ENCODE measurements at regions not wholly inside any gene's neighbourhood (a gene's known extent, or its start where the extent isn't known, plus 50 kb on each side); places are given as distances from the start of the nearest gene placed in this dataset.

DNA sequence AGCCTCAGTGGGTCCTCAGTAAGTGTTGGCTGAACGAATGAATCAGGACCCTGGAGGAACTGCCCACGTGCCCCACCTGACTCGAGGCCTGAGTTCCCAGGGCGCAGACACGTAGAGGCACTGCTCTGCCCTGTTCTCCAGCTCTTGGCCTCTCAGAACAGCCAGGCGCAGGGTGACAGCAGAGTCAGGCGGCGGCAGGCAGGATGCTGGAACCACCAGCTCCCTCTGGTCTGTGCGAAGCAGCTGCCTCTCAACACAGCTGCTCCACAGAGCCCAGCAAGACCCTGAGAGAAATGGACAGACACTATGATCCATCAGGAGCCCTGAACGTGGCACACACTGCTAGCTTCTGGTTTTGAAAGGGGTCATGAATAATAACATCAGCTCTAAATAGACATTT, 53.1 kb upstream of the BCO1 start:
- in situ Hi-C loops (cut with HindIII; ENCODE audit: low sequenced_read_pairs) = no loop called here
- TF ChIP-seq CTCF (IDR thresholded peaks at IDR 0.05; ENCODE audit: low read depth, low read length, missing control alignments) = no peak
- DNase-seq (ENCODE audit: low read depth) = no peak
- no peak overlapping the region for H3K4me3 ChIP-seq (ENCODE audit: low read depth, low read length)

DNA sequence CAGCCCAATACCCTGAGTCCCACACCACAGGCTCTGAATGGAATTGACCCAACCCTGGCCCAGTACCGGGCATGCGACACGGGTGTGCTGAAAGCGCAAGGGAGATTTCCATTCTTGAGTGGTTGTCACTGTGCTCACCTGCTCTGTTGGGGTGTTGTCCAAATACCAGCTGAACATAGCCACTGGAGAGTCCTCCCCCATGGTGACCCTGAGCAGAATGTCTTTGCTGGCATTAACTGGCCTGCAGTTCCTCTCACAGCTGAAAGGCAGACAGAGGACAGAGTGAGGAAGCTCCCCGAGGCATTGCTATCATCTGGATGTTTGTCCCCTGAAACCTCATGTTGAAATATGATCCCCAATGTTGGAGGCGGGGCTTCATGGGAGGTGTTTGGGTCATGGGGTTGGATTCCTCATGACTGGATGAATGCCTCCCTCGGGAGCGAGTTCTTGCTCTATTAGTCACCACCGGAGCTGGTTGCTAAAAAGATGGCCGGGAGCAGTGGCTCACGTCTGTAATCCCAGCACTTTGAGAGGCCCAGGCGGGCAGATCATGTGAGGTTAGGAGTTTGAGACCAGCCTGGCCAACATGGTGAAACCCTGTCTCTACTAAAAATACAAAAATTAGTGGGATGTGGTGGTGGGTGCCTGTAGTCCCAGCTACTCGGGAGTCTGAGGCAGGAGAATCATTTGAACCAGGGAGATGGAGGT, 57.3 kb upstream of the BCO1 start:
- in situ Hi-C loops (cut with HindIII; ENCODE audit: low sequenced_read_pairs) = no loop called here
- peak; percentile 92 for DNase-seq (ENCODE audit: low read depth)
- no peak for TF ChIP-seq CTCF (IDR thresholded peaks at IDR 0.05; ENCODE audit: low read depth, low read length, missing control alignments)
- H3K4me3 ChIP-seq (ENCODE audit: low read depth, low read length) = peak overlapping the region; percentile 5

DNA sequence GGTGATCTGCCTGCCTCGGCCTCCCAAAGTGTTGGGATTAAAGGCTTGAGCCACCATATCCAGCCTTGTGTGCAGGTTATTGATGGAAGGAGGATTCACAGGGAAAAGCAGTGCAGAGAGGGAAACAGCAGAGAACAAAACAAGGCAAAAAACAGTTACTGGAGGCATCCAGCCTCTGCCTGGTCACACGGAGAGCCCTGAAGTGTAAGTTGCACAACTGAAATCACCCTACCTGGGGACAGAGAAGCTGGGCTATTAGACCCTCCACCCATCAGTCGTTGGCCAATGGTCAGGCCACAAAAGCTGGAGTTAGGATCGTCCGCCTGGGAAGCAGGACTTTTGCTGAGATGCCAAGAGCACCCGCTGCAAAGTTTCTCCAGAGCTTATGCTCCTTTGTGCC, 57.9 kb upstream of the BCO1 start:
- DNase-seq (ENCODE audit: low read depth) = no peak
- no peak overlapping the region for H3K4me3 ChIP-seq (ENCODE audit: low read depth, low read length)
- in situ Hi-C loops (cut with HindIII; ENCODE audit: low sequenced_read_pairs) = no loop called here
- no peak for TF ChIP-seq CTCF (IDR thresholded peaks at IDR 0.05; ENCODE audit: low read depth, low read length, missing control alignments)

GRCh38 chr16:81179219-81179618, 59.3 kb upstream of the BCO1 start:
- no peak overlapping the region for H3K4me3 ChIP-seq (ENCODE audit: low read depth, low read length)
- in situ Hi-C loops (cut with HindIII; ENCODE audit: low sequenced_read_pairs) = no loop called here
- no peak for DNase-seq (ENCODE audit: low read depth)
- no peak for TF ChIP-seq CTCF (IDR thresholded peaks at IDR 0.05; ENCODE audit: low read depth, low read length, missing control alignments)

- no peak for TF ChIP-seq CTCF (IDR thresholded peaks at IDR 0.05; ENCODE audit: low read depth, low read length, missing control alignments)
- H3K4me3 ChIP-seq (ENCODE audit: low read depth, low read length) = no peak overlapping the region
- DNase-seq (ENCODE audit: low read depth) = peak; percentile 49
- in situ Hi-C loops (cut with HindIII; ENCODE audit: low sequenced_read_pairs) = no loop called here
These were observed 63.1 kb upstream of the BCO1 start for GRCh38 chr16:81175325-81175891.

DNA sequence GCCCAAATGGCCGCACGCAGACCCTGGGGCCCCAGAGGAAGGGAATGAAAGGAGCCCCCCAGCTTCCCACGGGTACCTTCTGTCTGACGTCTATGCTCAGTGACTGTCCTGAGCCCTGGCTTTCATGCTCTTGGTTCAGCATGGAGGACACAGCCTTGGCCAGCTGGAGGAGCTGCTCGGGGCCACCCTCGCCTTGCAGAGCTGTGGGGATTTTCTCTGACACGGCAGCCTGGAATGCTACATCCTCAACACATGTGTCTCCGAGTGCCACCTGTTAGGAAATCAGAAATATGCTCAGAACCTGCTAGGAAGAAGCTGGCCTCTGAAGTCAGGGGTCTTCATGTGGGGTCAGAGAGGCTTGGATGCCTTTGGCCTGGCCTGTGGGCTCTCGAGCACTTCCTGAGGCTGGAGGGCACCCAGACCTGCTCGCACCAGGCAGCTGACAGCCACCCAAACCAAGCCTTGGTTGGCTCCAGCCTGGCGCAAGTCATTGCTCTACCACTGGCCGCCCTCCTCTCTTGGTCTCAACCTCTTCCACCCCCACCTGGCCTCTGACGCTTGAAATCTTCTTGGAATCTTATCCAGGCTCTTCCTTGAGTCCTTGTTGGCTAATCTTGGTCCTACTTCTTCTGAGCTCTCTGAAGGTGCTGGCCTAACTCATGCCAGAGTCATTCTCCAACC, 63.7 kb upstream of the BCO1 start:
- no peak for TF ChIP-seq CTCF (IDR thresholded peaks at IDR 0.05; ENCODE audit: low read depth, low read length, missing control alignments)
- DNase-seq (ENCODE audit: low read depth) = no peak
- no peak overlapping the region for H3K4me3 ChIP-seq (ENCODE audit: low read depth, low read length)
- in situ Hi-C loops (cut with HindIII; ENCODE audit: low sequenced_read_pairs) = no loop called here

All from astrocyte of the cerebellum (primary cell).